NCI-H146 treated with DMSO at 0.1 percent for 48 hours (cell line): ENCODE measurements at regions not wholly inside any gene's neighbourhood (a gene's known extent, or its start where the extent isn't known, plus 50 kb on each side); places are given as distances from the start of the nearest gene placed in this dataset.
"Not testable (repeated sequence)": the region's sequence is repeated elsewhere in the genome, so short reads cannot be mapped to it uniquely, and the experiment has no call there.

ENCODE experiments used
- DNase-seq: peaks from one replicate; lab custom pipeline; 2025; ENCODE audit not compliant: unreplicated experiment; lab: John Stamatoyannopoulos, UW

GRCh38 chr3:10726787-10727186 is 89.2 kb upstream of the SLC6A11 start:
- DNase-seq = no peak

GRCh38 chr3:10729439-10729838 is 86.6 kb upstream of the SLC6A11 start:
- DNase-seq = no peak

GRCh38 chr3:10732292-10732691 is 83.7 kb upstream of the SLC6A11 start:
- DNase-seq = no peak

GRCh38 chr3:10733297-10733696 is 82.7 kb upstream of the SLC6A11 start:
- DNase-seq = no peak

DNA sequence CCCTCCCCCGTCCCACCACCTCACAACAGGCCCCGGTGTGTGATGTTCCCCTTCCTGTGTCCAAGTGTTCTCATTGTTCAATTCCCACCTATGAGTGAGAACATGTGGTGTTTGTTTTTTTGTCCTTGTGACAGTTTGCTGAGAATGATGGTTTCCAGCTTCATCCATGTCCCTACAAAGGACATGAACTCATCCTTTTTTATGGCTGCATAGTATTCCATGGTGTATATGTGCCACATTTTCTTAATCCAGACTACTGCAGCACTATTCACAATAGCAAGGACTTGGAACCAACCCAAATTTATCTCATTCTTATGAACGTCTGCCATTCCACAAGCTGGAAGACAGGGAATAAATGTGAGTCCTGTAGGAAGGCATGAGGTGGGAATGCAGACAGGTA is 79.6 kb upstream of the SLC6A11 start:
- DNase-seq = not testable (repeated sequence)

- no peak for DNase-seq
These were observed 78.2 kb upstream of the SLC6A11 start for GRCh38 chr3:10737785-10738184.

GRCh38 chr3:10738688-10739372 is 77.2 kb upstream of the SLC6A11 start:
- peak; percentile 20 for DNase-seq

GRCh38 chr3:10740954-10741353 is 75.1 kb upstream of the SLC6A11 start:
- no peak for DNase-seq

GRCh38 chr3:10741891-10742671 is 73.9 kb upstream of the SLC6A11 start:
- DNase-seq = no peak

DNA sequence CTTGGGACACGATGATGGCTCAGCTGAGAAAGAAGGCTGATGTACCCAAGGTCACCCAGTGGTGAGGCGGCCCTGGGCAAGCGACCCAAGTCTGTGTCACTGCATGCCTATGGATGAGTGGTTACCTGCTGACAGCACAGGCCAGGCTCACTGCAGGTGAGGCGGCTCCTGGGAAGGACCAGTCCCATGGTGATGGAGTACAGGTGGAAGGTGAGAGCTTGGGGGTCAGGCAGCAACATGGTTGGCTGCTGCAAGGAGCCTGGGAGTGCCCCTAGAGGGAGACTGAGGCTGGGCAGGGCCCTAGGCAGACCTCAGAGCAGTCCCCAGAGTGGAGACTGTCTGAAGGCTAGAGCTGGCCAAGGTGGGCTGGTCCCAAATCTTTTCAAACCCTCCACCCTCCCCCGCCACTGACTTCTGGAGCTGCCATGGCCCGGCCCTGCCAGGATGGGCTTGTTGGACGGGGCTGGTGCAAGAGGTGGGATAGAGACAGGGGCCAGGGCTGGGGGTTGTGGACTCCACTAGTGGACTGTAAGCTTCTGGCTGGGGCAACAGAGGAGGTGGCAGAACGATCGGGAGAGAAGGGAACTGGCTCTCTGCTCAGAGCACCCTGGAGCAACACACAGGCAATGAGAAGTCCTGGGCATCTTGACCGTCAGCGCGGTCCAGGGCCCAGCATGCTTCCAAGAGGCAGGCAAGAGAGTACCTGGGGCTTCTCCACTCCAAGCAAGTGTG is 72.5 kb upstream of the SLC6A11 start:
- DNase-seq = no peak

DNA sequence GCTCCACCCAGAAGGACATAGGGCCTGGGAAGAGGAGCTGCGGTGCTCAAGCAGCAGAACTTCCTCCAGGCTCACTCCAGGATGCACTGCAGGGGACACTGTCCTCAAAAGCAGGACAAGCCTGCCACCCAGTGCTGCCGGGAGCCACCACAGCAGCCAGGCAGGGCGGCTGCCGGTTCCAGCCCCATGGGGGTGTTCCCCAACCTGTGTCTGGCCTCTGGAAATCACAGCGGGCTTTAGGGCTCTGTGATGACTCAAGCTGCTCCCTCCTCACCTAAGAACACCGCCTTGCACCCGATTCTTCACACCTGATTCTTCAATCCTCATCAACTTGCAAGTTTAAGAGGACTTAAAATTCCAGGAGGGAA is 71.9 kb upstream of the SLC6A11 start:
- no peak for DNase-seq

DNA sequence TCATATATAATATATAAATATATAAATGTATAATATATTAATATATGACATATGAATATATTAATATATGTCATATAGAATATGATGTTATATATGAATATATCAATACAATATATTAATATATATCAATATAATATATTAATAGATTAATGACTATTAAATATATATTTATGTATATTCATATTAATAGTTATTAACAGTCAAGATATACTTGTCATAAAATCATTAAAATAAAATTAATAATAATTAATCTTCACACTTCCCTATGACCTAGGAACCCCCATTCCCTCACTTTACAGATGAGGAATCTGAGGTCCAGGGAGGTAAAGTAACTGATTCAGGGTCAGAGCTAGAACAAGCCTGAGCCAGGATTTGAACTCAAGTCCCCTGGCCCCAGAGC is 70.6 kb upstream of the SLC6A11 start:
- no peak for DNase-seq

DNA sequence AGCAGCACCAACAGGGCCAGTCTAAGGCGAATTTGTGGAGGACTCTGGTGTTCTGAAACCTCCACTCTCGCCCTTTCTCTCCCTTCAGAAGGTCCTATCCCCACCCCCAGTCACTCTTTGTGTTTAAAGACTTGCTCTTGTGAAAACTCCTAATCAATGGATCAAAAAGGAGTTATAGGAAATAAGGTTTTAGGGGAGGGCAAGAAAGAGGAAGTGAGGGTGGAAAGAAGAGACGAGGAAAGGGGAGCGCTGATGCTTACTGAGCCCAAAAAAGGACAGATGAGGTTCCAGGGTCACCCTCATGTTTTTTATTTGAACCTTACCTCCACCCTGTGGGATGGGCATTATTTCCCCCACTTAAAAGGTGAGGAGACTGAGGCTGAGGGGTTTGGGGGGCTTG is 70.0 kb upstream of the SLC6A11 start:
- no peak for DNase-seq

DNA sequence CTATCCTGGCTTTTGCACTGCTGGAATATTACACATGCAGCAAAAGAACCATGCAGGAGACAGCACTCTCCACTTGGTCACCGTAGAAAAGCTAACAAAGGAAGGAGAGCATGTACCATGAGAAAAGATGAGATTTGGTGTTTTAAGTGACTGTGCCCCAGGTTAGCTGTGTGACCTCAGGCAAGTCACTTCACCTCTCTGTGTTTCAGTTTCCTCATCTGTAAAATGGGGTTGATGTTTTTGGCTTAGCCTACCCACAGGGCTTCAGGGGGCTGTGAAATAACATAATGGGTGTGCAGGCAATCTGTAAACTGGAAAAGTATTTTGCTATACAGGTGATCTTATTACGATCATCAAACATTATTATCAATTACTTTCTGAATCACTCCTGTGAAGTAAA is 69.3 kb upstream of the SLC6A11 start:
- DNase-seq = no peak

GRCh38 chr3:10747341-10747740 is 68.7 kb upstream of the SLC6A11 start:
- DNase-seq = no peak

GRCh38 chr3:10748040-10748439 is 68.0 kb upstream of the SLC6A11 start:
- DNase-seq = no peak

GRCh38 chr3:10753964-10754363 is 62.1 kb upstream of the SLC6A11 start:
- DNase-seq = no peak

DNA sequence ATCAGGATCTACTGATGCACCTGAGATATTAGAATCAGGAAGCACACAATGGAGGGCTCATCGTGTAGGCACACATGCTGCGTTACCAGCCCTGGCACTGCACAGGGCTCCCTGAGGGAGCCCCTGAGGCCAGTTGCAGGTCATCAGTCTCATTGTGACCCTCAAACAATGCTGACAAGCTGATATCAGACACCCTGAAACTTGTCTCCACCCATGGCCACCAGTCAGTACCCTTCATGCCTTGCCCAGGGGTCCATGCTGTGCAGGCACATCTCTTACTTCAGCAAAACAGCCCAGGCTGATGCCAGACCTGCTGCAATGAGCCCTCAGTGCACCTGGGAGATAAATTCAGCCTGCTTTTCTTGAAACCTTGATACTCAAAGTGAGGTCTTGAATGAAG is 59.5 kb upstream of the SLC6A11 start:
- no peak for DNase-seq

- no peak for DNase-seq
These were observed 58.8 kb upstream of the SLC6A11 start for GRCh38 chr3:10757021-10757820.

DNA sequence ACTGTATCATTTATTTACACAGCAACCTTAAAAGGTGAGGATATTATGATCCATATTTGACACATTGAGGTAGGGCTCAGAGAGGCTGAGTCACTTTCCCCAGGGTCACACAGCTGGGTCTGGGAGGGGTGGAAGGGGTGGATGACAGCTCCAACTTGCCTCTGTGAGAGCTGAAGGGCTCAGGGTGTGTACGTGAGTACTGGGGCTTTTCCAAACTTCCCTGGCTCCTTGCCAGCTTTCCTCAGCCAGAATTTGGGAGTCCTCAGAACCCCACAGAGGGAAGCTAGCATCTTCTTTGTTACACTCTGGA is 58.3 kb upstream of the SLC6A11 start:
- DNase-seq = no peak

DNA sequence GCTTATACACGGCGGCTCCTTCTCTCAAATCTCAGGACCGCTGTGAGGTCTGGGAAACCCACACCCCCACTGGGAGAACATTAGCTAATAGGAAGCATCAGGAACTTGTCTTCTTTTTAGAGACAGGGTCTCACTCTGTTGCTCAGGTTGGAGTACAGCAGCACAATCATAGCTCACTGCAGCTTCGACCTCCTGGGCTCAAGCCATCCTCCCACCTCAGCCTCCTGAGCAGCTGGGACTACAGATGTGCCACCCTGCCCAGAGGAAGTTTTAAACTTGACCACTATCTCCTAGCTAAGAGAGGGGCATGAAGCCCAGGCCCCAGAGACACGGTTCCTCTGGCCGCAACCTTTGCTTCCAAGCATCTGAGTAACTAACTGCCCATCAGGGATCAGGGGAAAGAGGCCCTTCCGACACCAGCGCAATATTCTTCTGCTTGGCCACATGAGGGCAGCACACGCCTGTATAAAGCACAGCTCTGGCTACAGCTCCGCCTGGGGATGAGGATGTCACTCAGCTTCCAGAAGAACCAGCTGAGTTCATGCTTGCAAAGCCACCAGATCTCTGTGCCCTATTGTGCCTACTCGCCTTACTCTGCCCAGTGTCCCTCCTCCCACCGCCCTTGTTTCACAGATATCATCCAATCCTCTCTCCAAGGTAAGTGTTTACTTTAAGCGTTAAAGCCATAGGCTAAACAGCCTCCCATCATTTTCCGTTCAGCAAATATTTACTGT is 57.6 kb upstream of the SLC6A11 start:
- peak; percentile 3 for DNase-seq
